ENCODE measurements at regions not wholly inside any gene's neighbourhood (a gene's known extent, or its start where the extent isn't known, plus 50 kb on each side); places are given as distances from the start of the nearest gene placed in this dataset.

DNA sequence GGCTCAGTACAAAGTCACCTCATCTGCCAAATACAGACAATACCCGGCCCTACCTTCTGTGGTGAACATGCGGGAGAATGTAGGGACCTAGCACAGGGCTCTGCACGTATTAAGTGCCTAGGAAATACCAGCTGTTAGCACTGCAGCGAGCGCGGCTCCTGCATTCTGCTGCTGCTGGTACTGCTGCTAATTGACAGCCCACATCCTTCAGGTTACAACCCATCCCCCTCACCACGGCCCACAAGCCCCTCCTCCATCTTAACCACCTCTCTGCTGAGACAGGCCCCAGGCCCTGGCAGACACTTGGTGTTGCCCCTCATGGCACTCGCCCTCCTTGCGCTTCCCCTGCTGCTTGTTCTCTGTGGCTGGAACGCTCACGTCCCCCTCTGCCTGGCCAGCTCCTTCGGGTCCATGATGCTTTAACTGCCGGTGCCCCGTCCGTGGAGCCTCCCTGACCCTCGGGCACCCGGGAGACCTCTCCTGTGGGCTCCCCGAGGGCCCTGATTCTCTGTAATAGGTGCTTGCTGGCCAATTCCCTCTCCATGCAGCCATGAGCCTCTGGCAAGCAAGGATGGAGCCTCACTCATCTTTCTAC lies 53.3 kb upstream of the LOXL4 start:
- no peak overlapping the region for H3K27ac ChIP-seq
- TF ChIP-seq ZFX (IDR thresholded peaks at IDR 0.05; ENCODE audit: borderline replicate concordance): no peak
- TF ChIP-seq CTCF (IDR thresholded peaks at IDR 0.05): no peak

- no peak for TF ChIP-seq ZFX (IDR thresholded peaks at IDR 0.05; ENCODE audit: borderline replicate concordance)
- TF ChIP-seq CTCF (IDR thresholded peaks at IDR 0.05): no peak
- H3K27ac ChIP-seq: no peak overlapping the region
These were observed 52.6 kb upstream of the LOXL4 start for GRCh38 chr10:98320486-98321185.

- H3K27ac ChIP-seq: no peak overlapping the region
- TF ChIP-seq ZFX (IDR thresholded peaks at IDR 0.05; ENCODE audit: borderline replicate concordance): no peak
- TF ChIP-seq CTCF (IDR thresholded peaks at IDR 0.05): no peak
These were observed 50.9 kb upstream of the LOXL4 start for GRCh38 chr10:98318861-98319260.

All from 22Rv1 (cell line).